HEK293 (cell line): ENCODE measurements at regions not wholly inside any gene's neighbourhood (a gene's known extent, or its start where the extent isn't known, plus 50 kb on each side); places are given as distances from the start of the nearest gene placed in this dataset.

Experiments used
- CTCF ChIP-seq: fragments of 450-650 bp; formaldehyde crosslinking; IDR thresholded peaks from 2 replicates; pipeline ENCODE4 v1.5.1; 2016; ENCODE audit warnings: missing biosample characterization, missing genetic modification characterization
- MYNN ChIP-seq: fragments of 450-650 bp; formaldehyde crosslinking; IDR thresholded peaks from 2 replicates; pipeline ENCODE4 v1.5.1; 2016; ENCODE audit warnings: missing biosample characterization, missing genetic modification characterization, borderline replicate concordance
- ZNF146 ChIP-seq: fragments of 450-650 bp; formaldehyde crosslinking; IDR thresholded peaks from 2 replicates; pipeline ENCODE4 v1.5.1; 2016; ENCODE audit warnings: missing biosample characterization, missing genetic modification characterization
- ZNF16 ChIP-seq: fragments of 450-650 bp; formaldehyde crosslinking; IDR thresholded peaks from 2 replicates; pipeline ENCODE4 v1.5.1; 2016; ENCODE audit warnings: low read depth, missing biosample characterization, missing genetic modification characterization
- ZNF239 ChIP-seq: fragments of 450-650 bp; formaldehyde crosslinking; IDR thresholded peaks from 2 replicates; pipeline ENCODE4 v1.5.1; 2016; ENCODE audit warnings: missing biosample characterization, missing genetic modification characterization
- ZNF830 ChIP-seq: fragments of 450-650 bp; IDR thresholded peaks from 2 replicates; pipeline ENCODE4 v1.5.0; 2018; ENCODE audit warnings: missing biosample characterization, missing genetic modification characterization, low read depth, mild to moderate bottlenecking, moderate library complexity
- TF ChIP-seq, protein P1 (sequence below): fragments of 450-650 bp; IDR thresholded peaks from 2 replicates; pipeline ENCODE4 v1.5.1; 2018; ENCODE audit warnings: missing biosample characterization, mild to moderate bottlenecking, missing genetic modification characterization
- TF ChIP-seq, protein P2 (sequence below): fragments of 450-650 bp; formaldehyde crosslinking; IDR thresholded peaks from 2 replicates; pipeline ENCODE4 v1.5.1; 2016; ENCODE audit warnings: missing biosample characterization, missing genetic modification characterization

DNA sequence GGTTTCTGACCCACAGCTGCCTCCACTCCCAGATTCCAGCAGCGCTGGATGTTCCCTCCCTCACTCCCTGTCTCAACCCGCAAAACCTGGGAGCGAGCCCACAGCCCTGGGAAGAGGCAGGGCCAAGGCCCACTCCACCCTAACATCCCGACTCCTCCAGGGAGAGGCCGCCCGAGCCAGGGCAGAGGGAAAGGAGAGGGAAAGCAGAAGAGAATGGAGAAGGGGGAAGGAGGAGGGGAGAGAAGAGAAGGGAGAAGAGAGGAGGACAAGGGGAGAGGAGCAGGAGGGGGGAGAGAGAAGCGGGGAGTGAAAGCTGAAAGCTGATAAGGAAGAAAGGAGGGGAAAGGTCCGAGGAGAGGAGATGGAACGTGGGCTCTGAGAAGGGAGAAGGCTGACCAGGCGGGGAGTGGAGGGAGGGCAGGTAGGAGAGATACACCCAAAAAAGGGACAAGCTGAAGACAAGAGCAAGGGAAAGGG lies 120.2 kb upstream of the PJA1 start:
- TF ChIP-seq CTCF (tag by site-specific recombination) (no peak), MYNN (tag by site-specific recombination) (no peak), ZNF146 (no peak), ZNF16 (no peak), ZNF239 (tag by site-specific recombination) (no peak), ZNF830 (tag by site-specific recombination) (no peak)
- TF ChIP-seq, protein P1, sequence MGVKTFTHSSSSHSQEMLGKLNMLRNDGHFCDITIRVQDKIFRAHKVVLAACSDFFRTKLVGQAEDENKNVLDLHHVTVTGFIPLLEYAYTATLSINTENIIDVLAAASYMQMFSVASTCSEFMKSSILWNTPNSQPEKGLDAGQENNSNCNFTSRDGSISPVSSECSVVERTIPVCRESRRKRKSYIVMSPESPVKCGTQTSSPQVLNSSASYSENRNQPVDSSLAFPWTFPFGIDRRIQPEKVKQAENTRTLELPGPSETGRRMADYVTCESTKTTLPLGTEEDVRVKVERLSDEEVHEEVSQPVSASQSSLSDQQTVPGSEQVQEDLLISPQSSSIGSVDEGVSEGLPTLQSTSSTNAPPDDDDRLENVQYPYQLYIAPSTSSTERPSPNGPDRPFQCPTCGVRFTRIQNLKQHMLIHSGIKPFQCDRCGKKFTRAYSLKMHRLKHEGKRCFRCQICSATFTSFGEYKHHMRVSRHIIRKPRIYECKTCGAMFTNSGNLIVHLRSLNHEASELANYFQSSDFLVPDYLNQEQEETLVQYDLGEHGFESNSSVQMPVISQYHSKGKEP (tag by site-specific recombination), result no peak
- TF ChIP-seq, protein P2, sequence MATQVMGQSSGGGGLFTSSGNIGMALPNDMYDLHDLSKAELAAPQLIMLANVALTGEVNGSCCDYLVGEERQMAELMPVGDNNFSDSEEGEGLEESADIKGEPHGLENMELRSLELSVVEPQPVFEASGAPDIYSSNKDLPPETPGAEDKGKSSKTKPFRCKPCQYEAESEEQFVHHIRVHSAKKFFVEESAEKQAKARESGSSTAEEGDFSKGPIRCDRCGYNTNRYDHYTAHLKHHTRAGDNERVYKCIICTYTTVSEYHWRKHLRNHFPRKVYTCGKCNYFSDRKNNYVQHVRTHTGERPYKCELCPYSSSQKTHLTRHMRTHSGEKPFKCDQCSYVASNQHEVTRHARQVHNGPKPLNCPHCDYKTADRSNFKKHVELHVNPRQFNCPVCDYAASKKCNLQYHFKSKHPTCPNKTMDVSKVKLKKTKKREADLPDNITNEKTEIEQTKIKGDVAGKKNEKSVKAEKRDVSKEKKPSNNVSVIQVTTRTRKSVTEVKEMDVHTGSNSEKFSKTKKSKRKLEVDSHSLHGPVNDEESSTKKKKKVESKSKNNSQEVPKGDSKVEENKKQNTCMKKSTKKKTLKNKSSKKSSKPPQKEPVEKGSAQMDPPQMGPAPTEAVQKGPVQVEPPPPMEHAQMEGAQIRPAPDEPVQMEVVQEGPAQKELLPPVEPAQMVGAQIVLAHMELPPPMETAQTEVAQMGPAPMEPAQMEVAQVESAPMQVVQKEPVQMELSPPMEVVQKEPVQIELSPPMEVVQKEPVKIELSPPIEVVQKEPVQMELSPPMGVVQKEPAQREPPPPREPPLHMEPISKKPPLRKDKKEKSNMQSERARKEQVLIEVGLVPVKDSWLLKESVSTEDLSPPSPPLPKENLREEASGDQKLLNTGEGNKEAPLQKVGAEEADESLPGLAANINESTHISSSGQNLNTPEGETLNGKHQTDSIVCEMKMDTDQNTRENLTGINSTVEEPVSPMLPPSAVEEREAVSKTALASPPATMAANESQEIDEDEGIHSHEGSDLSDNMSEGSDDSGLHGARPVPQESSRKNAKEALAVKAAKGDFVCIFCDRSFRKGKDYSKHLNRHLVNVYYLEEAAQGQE (tag by site-specific recombination), result no peak
